ENCODE measurements at regions not wholly inside any gene's neighbourhood (a gene's known extent, or its start where the extent isn't known, plus 50 kb on each side); places are given as distances from the start of the nearest gene placed in this dataset.

- TF ChIP-seq POLR2A (IDR thresholded peaks at IDR 0.05; ENCODE audit: low read depth, low read length) (no peak), POLR2AphosphoS5 (IDR thresholded peaks at IDR 0.05; ENCODE audit: low read depth, low read length) (no peak), TAF1 (IDR thresholded peaks at IDR 0.05; ENCODE audit: borderline replicate concordance, low read depth, low read length) (no peak)
These were observed 92.7 kb upstream of the RET start for GRCh38 chr10:42984035-42984610.

All from GM12892 (cell line).